ENCODE measurements at regions not wholly inside any gene's neighbourhood (a gene's known extent, or its start where the extent isn't known, plus 50 kb on each side); places are given as distances from the start of the nearest gene placed in this dataset.

- no peak for DNase-seq (ENCODE audit: low spot score)
- Histone ChIP-seq H3F3A (replicated peaks; ENCODE audit: low read depth) (no peaks in the 10 kb centered on the region), H3K9me2 (ENCODE audit: insufficient read depth) (no peaks in the 10 kb centered on the region), H3K27me3 (ENCODE audit: insufficient read depth) (no peaks in the 10 kb centered on the region), H4K20me1 (replicated peaks; ENCODE audit: insufficient read depth) (no peaks in the 10 kb centered on the region), H3K4me3 (no peak overlapping the region), H3K4me1 (ENCODE audit: insufficient read depth) (0 out of 2 replicates have a peak, but pooled peaks cover 4% of the 10 kb centered on the region), H3K4me2 (no peak overlapping the region), H2AFZ (0 out of 2 replicates have a peak overlapping the region, but pooled peaks have one; percentile 15), H3K36me3 (ENCODE audit: insufficient read depth) (no peaks in the 10 kb centered on the region), H3K27ac (ENCODE audit: low read depth) (no peak overlapping the region), H3K79me2 (replicated peaks; ENCODE audit: insufficient read depth) (no peaks in the 10 kb centered on the region)
- Mint-ChIP-seq H3K4me3 (no peak overlapping the region), H3K4me1 (peaks cover 14% of the 10 kb centered on the region), H3K9me3 (peaks cover 6% of the 10 kb centered on the region; the same call in 1 of the 3 replicates), H3K27ac (no peak overlapping the region), H3K36me3 (ENCODE audit: low read depth) (no peaks in the 10 kb centered on the region), H3K27me3 (ENCODE audit: insufficient read depth, low read depth, poor library complexity) (no peaks in the 10 kb centered on the region)
- ATAC-seq = no peak
- TF ChIP-seq NANOG (IDR thresholded peaks at IDR 0.05; ENCODE audit: borderline replicate concordance) = no peak
- TF ChIP-seq EZH2 (IDR thresholded peaks at IDR 0.05; ENCODE audit: low read depth, unreplicated experiment) = no peak
- TF ChIP-seq ZNF331 (CRISPR knock-in tag; IDR thresholded peaks at IDR 0.05; ENCODE audit: low read depth) = no peak
- no peak for TF ChIP-seq CTCF (conservative IDR thresholded peaks at IDR 0.05; ENCODE audit: low read depth in 2 of 2)
- TF ChIP-seq STAT1 (IDR thresholded peaks at IDR 0.05; ENCODE audit: unreplicated experiment) = no peak
- no peak for TF ChIP-seq JUNB (IDR thresholded peaks at IDR 0.05; ENCODE audit: unreplicated experiment)
- TF ChIP-seq ZNF114 (CRISPR knock-in tag; IDR thresholded peaks at IDR 0.05) = no peak
- TF ChIP-seq REST (IDR thresholded peaks at IDR 0.05; ENCODE audit: unreplicated experiment) = no peak
- TF ChIP-seq EZH2phosphoT487 (IDR thresholded peaks at IDR 0.05; ENCODE audit: unreplicated experiment) = no peak
- no peak for TF ChIP-seq POLR2AphosphoS5 (IDR thresholded peaks at IDR 0.05; ENCODE audit: low read depth)
- no peak for TF ChIP-seq CREB1 (CRISPR knock-in tag; IDR thresholded peaks at IDR 0.05; ENCODE audit: low read depth)
- TF ChIP-seq ZNF462 (CRISPR knock-in tag; IDR thresholded peaks at IDR 0.05) = no peak
- no peak for TF ChIP-seq ETS1 (IDR thresholded peaks at IDR 0.05)
Observed at GRCh38 chr13:21837288-21837687, 166.4 kb downstream of the FGF9 start.

Data from GM23338 (cell line).